ENCODE measurements at regions not wholly inside any gene's neighbourhood (a gene's known extent, or its start where the extent isn't known, plus 50 kb on each side); places are given as distances from the start of the nearest gene placed in this dataset.

GRCh38 chr4:25580633-25581467, 74.8 kb upstream of the SLC34A2 start:
- Histone ChIP-seq H3K4me3 (no peak overlapping the region), H3K36me3 (no peaks in the 10 kb centered on the region), H3K4me1 (ENCODE audit: insufficient read depth) (no peaks in the 10 kb centered on the region), H3K9me3 (no peaks in the 10 kb centered on the region), H3K27ac (no peak overlapping the region), H3K27me3 (no peaks in the 10 kb centered on the region)
- intact Hi-C loops (cut with DNase I): no loop called here
- TF ChIP-seq EP300 (IDR thresholded peaks at IDR 0.05) (no peak), POLR2A (IDR thresholded peaks at IDR 0.05) (no peak), CTCF (IDR thresholded peaks at IDR 0.05) (no peak)
- 68 to 76% (median 72%) methylated on average over 23 of the region's 23 CpGs for WGBS, 3 donors
- no peak for DNase-seq

GRCh38 chr4:25585901-25586523, 69.6 kb upstream of the SLC34A2 start:
- TF ChIP-seq POLR2A (IDR thresholded peaks at IDR 0.05) (no peak), CTCF (IDR thresholded peaks at IDR 0.05) (no peak), EP300 (IDR thresholded peaks at IDR 0.05) (no peak)
- no peak for DNase-seq
- Histone ChIP-seq H3K27me3 (no peaks in the 10 kb centered on the region), H3K4me1 (ENCODE audit: insufficient read depth) (no peaks in the 10 kb centered on the region), H3K27ac (no peak overlapping the region), H3K9me3 (no peaks in the 10 kb centered on the region), H3K4me3 (no peak overlapping the region), H3K36me3 (no peaks in the 10 kb centered on the region)
- intact Hi-C loops (cut with DNase I): no loop called here
- 81 to 84% (median 83%) methylated on average over 9 of the region's 9 CpGs for WGBS, 3 donors

- Histone ChIP-seq H3K36me3 (no peaks in the 10 kb centered on the region), H3K4me1 (ENCODE audit: insufficient read depth) (no peaks in the 10 kb centered on the region), H3K4me3 (no peak overlapping the region), H3K27me3 (no peaks in the 10 kb centered on the region), H3K9me3 (no peaks in the 10 kb centered on the region), H3K27ac (no peak overlapping the region)
- intact Hi-C loops (cut with DNase I): no loop called here
- 83 to 84% (median 83%) methylated on average over 7 of the region's 7 CpGs for WGBS, 3 donors
- DNase-seq: no peak
- TF ChIP-seq CTCF (IDR thresholded peaks at IDR 0.05) (no peak), POLR2A (IDR thresholded peaks at IDR 0.05) (no peak), EP300 (IDR thresholded peaks at IDR 0.05) (no peak)
Observed at GRCh38 chr4:25588206-25588605, 67.4 kb upstream of the SLC34A2 start.

GRCh38 chr4:25590171-25590570, 65.5 kb upstream of the SLC34A2 start:
- no peak overlapping the region for H3K4me3 ChIP-seq
- DNase-seq: no peak
- no peaks in the 10 kb centered on the region for H3K36me3 ChIP-seq
- WGBS, 3 donors: 68 to 81% (median 70%) methylated on average over 5 of the region's 5 CpGs
- TF ChIP-seq CTCF (IDR thresholded peaks at IDR 0.05) (no peak), EP300 (IDR thresholded peaks at IDR 0.05) (no peak), POLR2A (IDR thresholded peaks at IDR 0.05) (no peak)
- intact Hi-C loops (cut with DNase I): no loop called here
- no peaks in the 10 kb centered on the region for H3K27me3 ChIP-seq
- no peak overlapping the region for H3K27ac ChIP-seq
- H3K4me1 ChIP-seq (ENCODE audit: insufficient read depth): no peaks in the 10 kb centered on the region
- H3K9me3 ChIP-seq: no peaks in the 10 kb centered on the region

Measured in ovary (tissue), 7 donors.